Activated naive CD8-positive, alpha-beta T cell treated with anti-CD3 and anti-CD28 coated beads, Interleukin-2, amount 10 ng/mL, durations not matched to agents 7 days and 5 days (primary cell): ENCODE measurements at regions not wholly inside any gene's neighbourhood (a gene's known extent, or its start where the extent isn't known, plus 50 kb on each side); places are given as distances from the start of the nearest gene placed in this dataset.

Experiments used
- ATAC-seq: fragments of 150-1000 bp; cut with Tn5 transposase; one replicate; pipeline ENCODE4 v1.10.0; 2021; ENCODE audit warnings: low read depth, moderate library complexity
- POLR2A ChIA-PET: fragments of 350-600 bp; sonication (Branson Sonifier 250); formaldehyde crosslinking; loops from one replicate; lab custom pipeline; 2021; ENCODE audit warnings: antibody characterized with exemption; lab: Charles Lee
- DNase-seq: peaks from one replicate; pipeline ENCODE4 v3.0.0; 2021
- H3K27ac Mint-ChIP-seq: one replicate; pipeline ENCODE4 v1.8.0; 2022; ENCODE audit warnings: mild to moderate bottlenecking, mixed read lengths
- H3K27me3 Mint-ChIP-seq: one replicate; pipeline ENCODE4 v1.8.0; 2022; ENCODE audit warnings: mild to moderate bottlenecking, moderate library complexity, mixed read lengths
- H3K36me3 Mint-ChIP-seq: one replicate; pipeline ENCODE4 v1.8.0; 2021; ENCODE audit warnings: mild to moderate bottlenecking, mixed read lengths
- H3K4me1 Mint-ChIP-seq: one replicate; pipeline ENCODE4 v1.8.0; 2021; ENCODE audit warnings: mixed read lengths
- H3K4me3 Mint-ChIP-seq: one replicate; pipeline ENCODE4 v1.8.0; 2022; ENCODE audit warnings: mild to moderate bottlenecking, moderate library complexity, mixed read lengths
- H3K9me3 Mint-ChIP-seq: one replicate; pipeline ENCODE4 v1.8.0; 2021; ENCODE audit warnings: mixed read lengths

DNA sequence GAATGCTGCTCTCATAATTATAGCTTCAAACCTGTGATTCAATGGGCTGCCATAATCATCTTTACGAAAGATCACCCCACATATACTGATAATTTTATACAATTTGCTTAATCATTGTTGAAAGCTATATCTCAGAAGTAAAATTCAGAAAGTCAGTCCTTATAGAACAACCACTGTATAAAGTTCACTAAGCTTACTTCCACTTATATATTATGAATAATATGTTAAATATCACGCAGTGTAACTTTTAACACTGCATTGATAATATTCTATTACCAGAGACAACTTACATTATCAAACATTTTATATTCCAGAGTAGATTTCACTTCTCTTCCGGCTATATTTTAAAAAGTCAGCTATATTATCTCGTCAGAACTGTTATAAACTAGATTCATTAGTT lies 550.1 kb upstream of the PCDH20 start:
- DNase-seq: no peak
- Mint-ChIP-seq H3K27ac (no peak overlapping the region), H3K4me3 (no peak overlapping the region), H3K36me3 (no peaks in the 10 kb centered on the region), H3K27me3 (no peaks in the 10 kb centered on the region), H3K9me3 (no peaks in the 10 kb centered on the region), H3K4me1 (no peaks in the 10 kb centered on the region)
- POLR2A ChIA-PET: no interaction called here
- ATAC-seq: no peak

DNA sequence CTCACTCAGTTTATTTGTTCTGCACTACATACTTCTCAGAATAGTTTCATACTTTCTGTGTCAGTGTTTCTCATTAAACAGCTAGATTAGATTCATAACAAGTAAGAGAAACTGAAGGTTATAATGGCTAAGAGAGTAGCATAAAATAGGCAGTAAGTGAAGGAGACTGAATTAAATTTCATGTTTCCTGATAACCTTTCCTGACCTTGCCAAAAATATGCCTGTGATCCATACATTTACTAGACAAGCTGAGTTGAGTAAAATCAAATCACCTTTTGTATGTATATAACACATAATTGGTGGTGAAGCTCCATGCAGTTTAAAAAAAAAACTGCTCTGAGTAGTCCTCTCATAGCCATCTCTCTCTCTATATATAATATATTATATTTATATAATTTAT lies 545.3 kb upstream of the PCDH20 start:
- POLR2A ChIA-PET: no interaction called here
- Mint-ChIP-seq H3K27ac (no peak overlapping the region), H3K9me3 (no peaks in the 10 kb centered on the region), H3K36me3 (no peaks in the 10 kb centered on the region), H3K4me3 (no peak overlapping the region), H3K27me3 (no peaks in the 10 kb centered on the region), H3K4me1 (no peaks in the 10 kb centered on the region)
- ATAC-seq: no peak
- no peak for DNase-seq

DNA sequence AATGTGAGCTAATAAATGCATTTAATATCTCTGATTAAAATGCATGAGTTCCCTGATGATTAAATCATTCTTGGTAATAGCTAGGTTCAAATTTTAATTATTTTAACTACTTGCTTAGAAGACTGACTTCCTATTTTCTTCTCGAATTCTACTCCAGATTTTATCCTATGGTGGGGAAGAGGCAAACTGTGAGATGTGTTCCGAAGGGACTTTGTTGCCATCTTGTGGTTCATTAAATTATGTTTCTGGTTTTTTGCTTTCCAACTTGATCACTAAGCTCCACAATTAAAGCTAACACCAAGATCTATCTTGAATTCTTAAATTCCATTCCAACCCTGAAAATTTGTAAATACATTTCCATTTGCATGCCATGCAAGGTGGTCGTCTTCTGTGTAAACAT lies 538.4 kb upstream of the PCDH20 start:
- no peak for ATAC-seq
- no peak overlapping the region for H3K27ac Mint-ChIP-seq
- H3K4me3 Mint-ChIP-seq: no peak overlapping the region
- H3K27me3 Mint-ChIP-seq: no peaks in the 10 kb centered on the region
- POLR2A ChIA-PET: no interaction called here
- no peak for DNase-seq
- H3K4me1 Mint-ChIP-seq: no peaks in the 10 kb centered on the region
- H3K36me3 Mint-ChIP-seq: no peaks in the 10 kb centered on the region
- no peaks in the 10 kb centered on the region for H3K9me3 Mint-ChIP-seq

DNA sequence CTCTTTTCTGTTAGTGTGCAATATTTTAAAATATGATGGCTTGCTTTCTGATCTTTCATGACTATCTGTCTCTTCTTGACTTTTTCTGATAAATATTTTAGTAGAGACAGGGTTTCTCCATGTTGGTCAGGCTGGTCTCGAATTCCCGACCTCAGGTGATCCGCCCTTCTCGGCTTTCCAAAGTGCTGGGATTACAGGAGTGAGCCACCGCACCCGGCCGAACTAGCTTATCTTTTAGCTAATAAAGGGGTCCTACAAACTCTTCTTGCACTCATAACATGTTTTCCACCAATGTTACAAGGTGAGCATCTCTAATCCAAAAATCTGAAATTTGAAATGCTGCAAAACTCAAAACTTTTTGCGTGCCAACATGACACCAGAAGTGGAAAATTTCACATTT lies 535.2 kb upstream of the PCDH20 start:
- DNase-seq (no peak), ATAC-seq (no peak)
- Mint-ChIP-seq H3K27me3 (no peaks in the 10 kb centered on the region), H3K9me3 (no peaks in the 10 kb centered on the region), H3K36me3 (no peaks in the 10 kb centered on the region), H3K4me3 (no peak overlapping the region), H3K27ac (no peak overlapping the region), H3K4me1 (no peaks in the 10 kb centered on the region)
- POLR2A ChIA-PET: no interaction called here

DNA sequence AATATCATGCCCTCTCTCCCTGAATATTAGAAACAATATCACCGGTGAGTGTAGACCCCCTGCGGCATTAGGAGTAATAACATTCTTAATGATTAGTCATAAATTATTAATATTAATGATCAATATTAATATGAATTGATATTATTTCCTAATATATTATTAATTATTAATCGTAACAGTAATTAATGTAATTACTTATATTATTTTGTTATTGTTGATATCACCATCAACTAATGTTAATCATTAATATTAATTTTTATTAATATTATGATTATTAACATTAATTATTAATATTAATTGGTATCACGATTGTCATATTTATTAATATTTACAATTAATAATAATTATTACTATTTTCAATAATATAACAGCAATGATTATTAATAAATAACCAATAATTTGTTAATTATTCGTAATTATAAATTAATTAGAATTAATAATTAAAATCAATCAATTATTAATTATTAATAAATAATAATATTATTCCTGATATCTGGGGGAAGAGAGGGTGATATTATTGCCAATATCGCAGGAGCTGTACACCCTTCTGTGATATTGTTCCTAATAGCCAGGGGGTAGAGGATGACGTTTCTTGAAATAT lies 528.8 kb upstream of the PCDH20 start:
- H3K4me3 Mint-ChIP-seq: no peak overlapping the region
- H3K36me3 Mint-ChIP-seq: no peaks in the 10 kb centered on the region
- POLR2A ChIA-PET: no interaction called here
- H3K27me3 Mint-ChIP-seq: no peaks in the 10 kb centered on the region
- H3K9me3 Mint-ChIP-seq: peaks cover 6% of the 10 kb centered on the region
- no peak overlapping the region for H3K27ac Mint-ChIP-seq
- ATAC-seq (no peak), DNase-seq (no peak)
- no peaks in the 10 kb centered on the region for H3K4me1 Mint-ChIP-seq

DNA sequence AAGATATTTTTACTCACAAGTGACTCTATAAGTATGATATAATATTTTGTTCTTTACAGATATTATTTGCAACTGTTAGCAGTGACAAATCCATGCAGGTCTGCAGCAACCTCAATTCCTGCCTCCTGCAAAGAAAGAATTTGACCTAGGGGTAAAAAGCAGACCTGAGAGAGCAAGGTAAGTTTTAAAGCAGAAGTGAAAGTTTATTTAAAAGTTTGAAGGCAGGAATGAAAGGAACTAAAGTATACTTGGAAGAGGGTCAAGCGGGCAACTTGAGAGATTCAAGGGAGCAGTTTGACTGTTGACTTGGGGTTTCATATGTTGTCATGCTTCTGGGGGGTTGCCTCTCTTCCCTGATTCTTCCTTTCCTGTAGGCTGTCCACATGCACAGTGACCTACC lies 520.1 kb upstream of the PCDH20 start:
- no peak for ATAC-seq
- Mint-ChIP-seq H3K4me3 (no peak overlapping the region), H3K27me3 (no peaks in the 10 kb centered on the region)

DNA sequence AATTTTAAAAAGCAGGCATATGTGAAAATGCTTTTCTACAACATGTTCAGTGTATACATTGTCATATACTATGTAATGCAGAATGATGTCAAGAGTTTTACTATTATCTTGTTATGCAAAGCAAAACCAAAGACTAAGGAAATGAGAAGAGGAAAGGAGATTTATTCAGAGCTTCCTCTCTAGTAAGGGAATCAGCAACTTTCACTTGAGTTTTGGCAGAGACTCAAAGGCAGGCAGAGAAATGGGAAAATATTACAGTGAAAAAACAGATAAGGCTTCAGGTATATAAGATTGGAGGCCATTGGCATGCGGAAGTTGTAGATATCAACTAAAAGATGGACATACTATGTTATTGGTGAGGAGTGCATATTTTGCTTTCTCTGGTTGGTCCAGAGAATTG lies 512.0 kb upstream of the PCDH20 start:
- H3K36me3 Mint-ChIP-seq: no peaks in the 10 kb centered on the region
- ATAC-seq (no peak), DNase-seq (no peak)
- H3K4me3 Mint-ChIP-seq: no peak overlapping the region
- H3K27me3 Mint-ChIP-seq: no peaks in the 10 kb centered on the region
- no peak overlapping the region for H3K27ac Mint-ChIP-seq
- H3K4me1 Mint-ChIP-seq: no peaks in the 10 kb centered on the region
- POLR2A ChIA-PET: no interaction called here
- H3K9me3 Mint-ChIP-seq: peaks cover 7% of the 10 kb centered on the region

More for the DNA sequence above, 520.1 kb upstream of the PCDH20 start:
- DNase-seq: no peak
- no peaks in the 10 kb centered on the region for H3K36me3 Mint-ChIP-seq
- POLR2A ChIA-PET: no interaction called here
- no peak overlapping the region for H3K27ac Mint-ChIP-seq
- no peaks in the 10 kb centered on the region for H3K4me1 Mint-ChIP-seq
- no peaks in the 10 kb centered on the region for H3K9me3 Mint-ChIP-seq

DNA sequence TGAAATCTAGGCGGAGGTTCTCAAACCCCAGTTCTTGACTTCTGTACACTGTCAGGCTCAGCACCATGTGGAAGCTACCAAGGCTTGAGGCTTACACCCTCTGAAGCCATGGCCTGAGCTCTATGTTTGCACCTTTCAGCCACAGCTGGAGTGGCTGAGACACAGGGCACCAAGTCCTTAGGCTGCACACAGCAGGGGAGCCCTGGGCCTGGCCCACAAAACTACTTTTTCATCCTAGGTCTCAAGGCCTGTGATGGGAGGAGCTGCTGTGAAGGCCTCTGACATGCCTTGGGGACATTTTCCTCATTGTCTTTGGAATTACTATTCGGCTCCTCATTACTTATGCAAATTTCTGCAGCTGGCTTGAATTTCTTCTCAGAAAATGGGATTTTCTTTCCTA lies 503.2 kb upstream of the PCDH20 start:
- Mint-ChIP-seq H3K27me3 (no peaks in the 10 kb centered on the region), H3K4me1 (no peaks in the 10 kb centered on the region), H3K36me3 (no peaks in the 10 kb centered on the region), H3K27ac (no peak overlapping the region), H3K9me3 (peaks cover 5% of the 10 kb centered on the region), H3K4me3 (no peak overlapping the region)
- no peak for ATAC-seq
- POLR2A ChIA-PET: no interaction called here
- DNase-seq: no peak

DNA sequence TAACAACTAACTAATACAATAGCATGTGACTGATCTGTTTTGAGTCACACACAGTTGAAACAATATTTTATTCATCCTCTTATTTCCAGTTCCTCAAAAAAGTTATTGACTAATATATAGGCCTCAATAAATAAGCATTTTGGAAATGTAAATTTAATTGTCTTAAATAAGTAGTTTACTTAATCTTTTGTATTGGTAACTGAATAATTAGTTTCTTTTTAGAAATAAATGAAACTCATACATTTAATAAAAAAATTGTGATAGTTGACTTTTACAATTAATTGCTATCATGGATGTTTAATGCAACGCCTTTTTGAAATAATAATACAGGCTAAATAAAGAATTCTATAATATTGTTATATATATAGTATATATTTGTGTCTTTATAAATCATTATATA lies 500.8 kb upstream of the PCDH20 start:
- H3K9me3 Mint-ChIP-seq: peaks cover 4% of the 10 kb centered on the region
- H3K36me3 Mint-ChIP-seq: no peaks in the 10 kb centered on the region
- H3K27me3 Mint-ChIP-seq: no peaks in the 10 kb centered on the region
- H3K4me3 Mint-ChIP-seq: no peak overlapping the region
- H3K27ac Mint-ChIP-seq: no peak overlapping the region
- no peaks in the 10 kb centered on the region for H3K4me1 Mint-ChIP-seq
- no peak for ATAC-seq
- no peak for DNase-seq
- POLR2A ChIA-PET: no interaction called here

DNA sequence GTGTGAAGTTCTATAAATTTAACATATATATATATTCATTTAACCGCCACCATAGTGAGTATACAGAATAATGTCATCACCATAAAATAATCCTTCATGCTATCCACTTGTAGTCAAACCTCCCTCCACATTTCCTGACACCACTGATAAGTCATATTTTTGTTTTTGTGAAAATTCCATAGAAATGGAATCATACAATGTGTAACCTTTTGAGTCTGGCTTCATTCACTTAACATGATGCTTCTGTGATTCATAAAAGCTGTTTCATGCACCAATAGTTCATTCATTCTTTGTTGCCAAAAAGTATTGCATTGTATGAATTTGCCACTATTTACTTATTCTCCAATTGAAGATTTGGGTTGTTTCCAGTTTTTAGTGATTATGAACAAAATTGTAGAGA lies 497.5 kb upstream of the PCDH20 start:
- no peak for ATAC-seq
- Mint-ChIP-seq H3K27me3 (no peaks in the 10 kb centered on the region), H3K27ac (no peak overlapping the region), H3K36me3 (no peaks in the 10 kb centered on the region), H3K4me1 (no peaks in the 10 kb centered on the region), H3K9me3 (peaks cover 2% of the 10 kb centered on the region), H3K4me3 (no peak overlapping the region)
- no peak for DNase-seq
- POLR2A ChIA-PET: no interaction called here

DNA sequence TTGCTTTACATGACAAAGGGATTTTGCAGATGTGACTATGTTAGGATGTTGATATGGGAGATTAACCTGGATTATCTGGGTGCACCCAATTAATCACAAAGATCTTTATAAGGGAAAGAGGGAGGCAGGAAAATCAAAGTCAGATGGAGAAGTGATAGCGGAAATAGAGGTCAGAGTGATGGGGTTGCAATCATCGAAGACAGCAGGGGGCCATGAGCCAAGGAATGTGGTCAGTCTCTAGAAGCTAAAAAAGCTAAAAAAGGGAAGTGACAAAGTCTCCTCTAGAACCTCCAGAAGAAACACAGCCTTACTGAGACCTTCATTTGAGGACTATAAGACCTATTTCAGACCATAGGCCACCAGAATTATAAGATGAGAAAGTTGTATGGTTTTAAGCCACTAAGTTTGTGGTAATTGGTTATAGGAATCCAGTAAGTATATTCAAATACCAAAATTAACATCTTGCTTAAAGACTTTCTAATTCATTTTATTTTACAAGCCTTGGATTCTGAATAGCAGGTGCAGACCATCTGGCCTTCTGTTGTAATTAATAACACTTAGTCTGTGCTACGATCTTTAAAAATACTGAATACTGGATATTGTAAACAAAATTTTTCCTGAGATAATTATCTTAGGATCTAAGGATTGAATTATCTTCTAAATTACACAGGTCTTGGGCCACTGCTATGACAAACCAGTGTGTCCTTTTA lies 493.4 kb upstream of the PCDH20 start:
- Mint-ChIP-seq H3K27me3 (no peaks in the 10 kb centered on the region), H3K36me3 (no peaks in the 10 kb centered on the region)
- POLR2A ChIA-PET: no interaction called here

DNA sequence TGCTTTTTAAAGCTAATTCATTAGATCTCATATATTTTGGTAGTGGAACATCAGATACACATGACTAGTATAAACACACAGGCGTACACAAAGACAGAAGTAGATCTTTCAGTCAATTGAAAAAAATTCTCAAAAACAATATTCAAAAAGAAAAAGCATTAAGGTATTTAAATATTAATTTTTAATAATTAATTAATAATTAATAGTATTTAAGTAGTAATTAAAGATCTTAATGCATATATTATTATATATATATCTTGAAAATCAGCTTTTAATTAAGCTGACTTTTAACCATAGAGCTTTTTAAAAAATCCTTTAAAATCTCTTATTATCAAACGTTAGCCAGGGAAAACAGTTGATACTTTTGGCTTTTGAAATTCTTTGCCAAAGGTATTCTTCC lies 489.4 kb upstream of the PCDH20 start:
- no peaks in the 10 kb centered on the region for H3K4me1 Mint-ChIP-seq
- H3K4me3 Mint-ChIP-seq: no peak overlapping the region
- H3K27ac Mint-ChIP-seq: no peak overlapping the region
- H3K9me3 Mint-ChIP-seq: no peaks in the 10 kb centered on the region
- H3K27me3 Mint-ChIP-seq: no peaks in the 10 kb centered on the region
- DNase-seq (no peak), ATAC-seq (no peak)
- POLR2A ChIA-PET: no interaction called here
- H3K36me3 Mint-ChIP-seq: no peaks in the 10 kb centered on the region

More for the DNA sequence above, 493.4 kb upstream of the PCDH20 start:
- ATAC-seq (no peak), DNase-seq (no peak)
- Mint-ChIP-seq H3K4me3 (no peak overlapping the region), H3K27ac (no peak overlapping the region), H3K4me1 (no peaks in the 10 kb centered on the region), H3K9me3 (no peaks in the 10 kb centered on the region)

DNA sequence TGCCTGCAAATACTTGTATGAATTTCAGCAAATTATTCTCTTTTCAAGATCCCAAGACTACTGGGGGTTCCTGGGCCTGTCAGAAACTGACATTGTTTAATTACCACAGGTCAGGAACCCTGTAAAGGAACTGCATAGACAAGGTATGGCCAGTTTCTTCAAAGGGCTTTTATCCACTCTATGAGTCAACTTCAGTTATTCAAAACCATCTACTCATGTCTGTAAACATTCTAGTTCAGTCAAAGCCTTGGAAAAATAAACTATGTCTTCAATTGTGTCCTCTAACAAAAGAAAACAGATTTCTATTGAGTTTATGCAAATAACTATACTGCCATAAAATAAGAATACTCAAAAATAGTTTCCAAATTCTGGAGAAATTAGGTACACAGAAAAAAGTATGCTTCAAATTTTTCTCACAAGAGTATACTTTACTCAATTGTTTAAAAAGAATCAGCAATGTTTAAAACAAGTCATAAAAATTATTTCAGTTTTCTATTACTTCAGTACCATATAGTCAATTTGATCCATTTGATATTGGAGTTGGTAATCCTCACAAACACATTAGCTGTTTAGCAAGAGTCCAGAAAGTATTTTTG lies 486.4 kb upstream of the PCDH20 start:
- no peaks in the 10 kb centered on the region for H3K36me3 Mint-ChIP-seq
- POLR2A ChIA-PET: no interaction called here
- no peak for DNase-seq
- no peaks in the 10 kb centered on the region for H3K9me3 Mint-ChIP-seq
- H3K4me1 Mint-ChIP-seq: no peaks in the 10 kb centered on the region
- H3K27ac Mint-ChIP-seq: no peak overlapping the region
- H3K4me3 Mint-ChIP-seq: no peak overlapping the region
- ATAC-seq: no peak
- H3K27me3 Mint-ChIP-seq: no peaks in the 10 kb centered on the region

DNA sequence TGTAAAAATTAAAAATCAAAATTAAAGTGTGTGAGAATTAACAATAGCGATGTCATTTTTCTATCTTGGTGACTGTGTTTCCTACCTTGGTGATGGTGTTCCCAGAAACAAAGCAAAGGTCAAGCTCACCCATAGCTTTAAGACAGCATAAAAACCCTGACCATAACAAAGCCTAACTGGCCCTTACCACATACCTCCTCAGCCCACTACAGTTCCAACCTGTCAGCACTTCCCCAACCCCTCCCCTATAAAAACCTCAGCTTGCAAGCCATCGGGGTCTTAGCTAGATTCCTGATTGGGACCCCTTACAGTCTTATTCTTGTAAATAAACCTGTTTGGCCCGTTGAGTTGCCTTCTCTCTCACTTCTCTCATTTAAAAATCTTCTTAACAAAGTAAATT lies 484.4 kb upstream of the PCDH20 start:
- no peaks in the 10 kb centered on the region for H3K9me3 Mint-ChIP-seq
- H3K27ac Mint-ChIP-seq: no peak overlapping the region
- H3K4me1 Mint-ChIP-seq: no peaks in the 10 kb centered on the region
- no peak for DNase-seq
- H3K27me3 Mint-ChIP-seq: no peaks in the 10 kb centered on the region
- no peaks in the 10 kb centered on the region for H3K36me3 Mint-ChIP-seq
- POLR2A ChIA-PET: no interaction called here
- no peak overlapping the region for H3K4me3 Mint-ChIP-seq
- ATAC-seq: no peak
